ENCODE measurements at regions not wholly inside any gene's neighbourhood (a gene's known extent, or its start where the extent isn't known, plus 50 kb on each side); places are given as distances from the start of the nearest gene placed in this dataset.
"Not testable (repeated sequence)": the region's sequence is repeated elsewhere in the genome, so short reads cannot be mapped to it uniquely, and the experiment has no call there.

GRCh38 chr1:104331763-104332162 is 582.1 kb downstream of the AMY1C start:
- no peak for DNase-seq

- DNase-seq: not testable (repeated sequence)
Measured at GRCh38 chr1:104337927-104338326, 588.2 kb downstream of the AMY1C start.

- no peak for DNase-seq
Measured at GRCh38 chr1:104341944-104342343, 592.2 kb downstream of the AMY1C start.

- no peak for DNase-seq
Measured at GRCh38 chr1:104348277-104348676, 598.6 kb downstream of the AMY1C start.

GRCh38 chr1:104353580-104353979 is 603.9 kb downstream of the AMY1C start:
- DNase-seq: no peak

- DNase-seq: no peak
Measured at GRCh38 chr1:104358086-104358485, 608.4 kb downstream of the AMY1C start.

GRCh38 chr1:104358621-104359020 is 608.9 kb downstream of the AMY1C start:
- no peak for DNase-seq

- DNase-seq: no peak
Measured at GRCh38 chr1:104378414-104378813, 628.7 kb downstream of the AMY1C start.

GRCh38 chr1:104380003-104380402 is 630.3 kb downstream of the AMY1C start:
- no peak for DNase-seq

- no peak for DNase-seq
Measured at GRCh38 chr1:104387716-104388508, 638.2 kb downstream of the AMY1C start.

GRCh38 chr1:104392552-104392951 is 642.9 kb downstream of the AMY1C start:
- no peak for DNase-seq

GRCh38 chr1:104402178-104402577 is 652.5 kb downstream of the AMY1C start:
- DNase-seq: no peak

- DNase-seq: no peak
Measured at GRCh38 chr1:104403883-104404282, 654.2 kb downstream of the AMY1C start.

GRCh38 chr1:104406728-104407127 is 657.0 kb downstream of the AMY1C start:
- DNase-seq: no peak

GRCh38 chr1:104408268-104408667 is 658.6 kb downstream of the AMY1C start:
- no peak for DNase-seq

- no peak for DNase-seq
Measured at GRCh38 chr1:104435255-104435654, 685.6 kb downstream of the AMY1C start.

GRCh38 chr1:104440011-104440410 is 690.3 kb downstream of the AMY1C start:
- DNase-seq: no peak

- no peak for DNase-seq
Measured at GRCh38 chr1:104456724-104457123, 707.0 kb downstream of the AMY1C start.

GRCh38 chr1:104459886-104460285 is 710.2 kb downstream of the AMY1C start:
- DNase-seq: no peak

- DNase-seq: no peak
Measured at GRCh38 chr1:104460880-104461279, 711.2 kb downstream of the AMY1C start.

- no peak for DNase-seq
Measured at GRCh38 chr1:104463126-104463697, 713.5 kb downstream of the AMY1C start.

- DNase-seq: no peak
Measured at GRCh38 chr1:104466068-104466467, 716.4 kb downstream of the AMY1C start.

GRCh38 chr1:104467590-104467989 is 717.9 kb downstream of the AMY1C start:
- no peak for DNase-seq

- no peak for DNase-seq
Measured at GRCh38 chr1:104468282-104468681, 718.6 kb downstream of the AMY1C start.

GRCh38 chr1:104476126-104476525 is 726.4 kb downstream of the AMY1C start:
- DNase-seq: no peak

All from EL (cell line).